ENCODE measurements at regions not wholly inside any gene's neighbourhood (a gene's known extent, or its start where the extent isn't known, plus 50 kb on each side); places are given as distances from the start of the nearest gene placed in this dataset.
"Not testable (repeated sequence)": the region's sequence is repeated elsewhere in the genome, so short reads cannot be mapped to it uniquely, and the experiment has no call there.

- H3K9me3 ChIP-seq (ENCODE audit: control insufficient read depth, insufficient read depth, low read length); H3K9me1 ChIP-seq (ENCODE audit: insufficient read depth, low read length); H3K79me1 ChIP-seq (ENCODE audit: low read depth in 1 of 2, low read length in 2 of 2); H4K5ac ChIP-seq (ENCODE audit: low read depth, low read length); H4K8ac ChIP-seq (ENCODE audit: low read depth in 2 of 2, low read length in 2 of 2); in situ Hi-C loops (cut with MboI; ENCODE audit: low sequenced_read_pairs); H3K4me2 ChIP-seq (ENCODE audit: low read depth, low read length); H3K4me3 ChIP-seq (ENCODE audit: insufficient read depth, low read depth, low read length); H2BK20ac ChIP-seq (ENCODE audit: low read depth, low read length); H3K4me1 ChIP-seq (ENCODE audit: control insufficient read depth, insufficient read depth, low read length); H2AFZ ChIP-seq (replicated peaks; ENCODE audit: low read length, poor library complexity); dilution Hi-C loops (cut with HindIII; ENCODE audit: low sequenced_read_pairs, unreplicated experiment); ATAC-seq (ENCODE audit: low read depth); POLR2A ChIA-PET (ENCODE audit: unreplicated experiment); BruUV-seq (replicated peaks); H3K9ac ChIP-seq (ENCODE audit: low read depth, low read length); H2BK5ac ChIP-seq (ENCODE audit: low read depth, low read length, poor library complexity, severe bottlenecking); H3K23ac ChIP-seq (ENCODE audit: low read depth, low read length); H2BK15ac ChIP-seq (ENCODE audit: low read depth, low read length); H4K20me1 ChIP-seq (ENCODE audit: insufficient read depth, low read length); CTCF ChIA-PET; H2AK5ac ChIP-seq (ENCODE audit: low read depth, low read length); H3K18ac ChIP-seq (ENCODE audit: low read depth, low read length); H3K56ac ChIP-seq (ENCODE audit: extremely low read depth, insufficient read depth, low read length); H3K27ac ChIP-seq (ENCODE audit: insufficient read depth, low read length); H3K4ac ChIP-seq (ENCODE audit: low read depth, low read length); H3K36me3 ChIP-seq (ENCODE audit: control insufficient read depth, insufficient read depth, low read length); H3K14ac ChIP-seq (replicated peaks; ENCODE audit: low read depth, low read length); H4K91ac ChIP-seq (ENCODE audit: insufficient read depth, low read depth, low read length); intact Hi-C loops (cut with micrococcal nuclease); H2AK9ac ChIP-seq (replicated peaks; ENCODE audit: low read depth, low read length, poor library complexity); H2BK120ac ChIP-seq (ENCODE audit: low read depth, low read length); H3K27me3 ChIP-seq (ENCODE audit: control insufficient read depth, insufficient read depth, low read length); DNase-seq: not testable (repeated sequence)
- WGBS, 2 experiments (ENCODE audit: extremely low coverage in 2 of 2, insufficient read length in 1 of 2): no CpG with 5 or more reads among the region's 1 CpG
These were observed 99.6 kb downstream of the THSD1 start for GRCh38 chr13:52306336-52306735.

GRCh38 chr13:52303098-52303497 lies 102.9 kb downstream of the THSD1 start:
- H4K91ac ChIP-seq (ENCODE audit: insufficient read depth, low read depth, low read length); H4K5ac ChIP-seq (ENCODE audit: low read depth, low read length); H2BK5ac ChIP-seq (ENCODE audit: low read depth, low read length, poor library complexity, severe bottlenecking); H3K23ac ChIP-seq (ENCODE audit: low read depth, low read length); H3K4me1 ChIP-seq (ENCODE audit: control insufficient read depth, insufficient read depth, low read length); dilution Hi-C loops (cut with HindIII; ENCODE audit: low sequenced_read_pairs, unreplicated experiment); H3K79me1 ChIP-seq (ENCODE audit: low read depth in 1 of 2, low read length in 2 of 2); H3K9ac ChIP-seq (ENCODE audit: low read depth, low read length); H3K27me3 ChIP-seq (ENCODE audit: control insufficient read depth, insufficient read depth, low read length); H2BK20ac ChIP-seq (ENCODE audit: low read depth, low read length); CTCF ChIA-PET; DNase-seq; H3K56ac ChIP-seq (ENCODE audit: extremely low read depth, insufficient read depth, low read length); H3K9me3 ChIP-seq (ENCODE audit: control insufficient read depth, insufficient read depth, low read length); H3K36me3 ChIP-seq (ENCODE audit: control insufficient read depth, insufficient read depth, low read length); H2BK15ac ChIP-seq (ENCODE audit: low read depth, low read length); in situ Hi-C loops (cut with MboI; ENCODE audit: low sequenced_read_pairs); H2BK120ac ChIP-seq (ENCODE audit: low read depth, low read length); H4K8ac ChIP-seq (ENCODE audit: low read depth in 2 of 2, low read length in 2 of 2); H2AK5ac ChIP-seq (ENCODE audit: low read depth, low read length); H3K18ac ChIP-seq (ENCODE audit: low read depth, low read length); H3K4me2 ChIP-seq (ENCODE audit: low read depth, low read length); H3K4me3 ChIP-seq (ENCODE audit: insufficient read depth, low read depth, low read length); intact Hi-C loops (cut with micrococcal nuclease); POLR2A ChIA-PET (ENCODE audit: unreplicated experiment); H4K20me1 ChIP-seq (ENCODE audit: insufficient read depth, low read length); H2AK9ac ChIP-seq (replicated peaks; ENCODE audit: low read depth, low read length, poor library complexity); H2AFZ ChIP-seq (replicated peaks; ENCODE audit: low read length, poor library complexity); H3K14ac ChIP-seq (replicated peaks; ENCODE audit: low read depth, low read length); H3K4ac ChIP-seq (ENCODE audit: low read depth, low read length); ATAC-seq (ENCODE audit: low read depth); H3K27ac ChIP-seq (ENCODE audit: insufficient read depth, low read length); H3K9me1 ChIP-seq (ENCODE audit: insufficient read depth, low read length); BruUV-seq (replicated peaks): not testable (repeated sequence)
- WGBS, 2 experiments (ENCODE audit: extremely low coverage in 2 of 2, insufficient read length in 1 of 2): no CpG with 5 or more reads among the region's 1 CpG

Data from IMR-90 (cell line).